ENCODE measurements at regions not wholly inside any gene's neighbourhood (a gene's known extent, or its start where the extent isn't known, plus 50 kb on each side); places are given as distances from the start of the nearest gene placed in this dataset.
"Not testable (repeated sequence)": the region's sequence is repeated elsewhere in the genome, so short reads cannot be mapped to it uniquely, and the experiment has no call there.

DNA sequence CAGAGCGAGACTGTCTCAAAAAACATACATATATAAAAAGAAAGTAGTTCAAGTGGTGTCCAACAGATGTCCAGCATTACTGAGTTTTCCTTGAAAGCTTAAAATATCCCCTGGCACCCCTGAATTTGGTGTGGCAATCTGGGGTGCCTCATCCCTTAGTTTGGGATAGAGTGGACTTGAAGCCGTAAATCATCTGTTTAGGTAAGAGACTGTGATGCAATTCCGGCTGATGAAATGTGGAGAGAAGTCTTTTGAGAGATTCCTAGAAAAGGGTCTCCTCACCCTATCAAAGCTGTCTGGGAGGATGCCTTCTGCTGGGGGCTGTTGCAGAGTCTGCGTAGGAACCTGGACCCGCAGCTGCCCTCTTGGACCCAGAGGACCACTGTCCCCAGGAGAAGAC, 408.0 kb downstream of the RPS24 start:
- Histone ChIP-seq H3K9me3 (no peaks in the 10 kb centered on the region), H3K27ac (no peak overlapping the region), H3K4me3 (no peak overlapping the region), H3K36me3 (no peaks in the 10 kb centered on the region), H3K27me3 (no peaks in the 10 kb centered on the region), H3K4me1 (ENCODE audit: insufficient read depth) (no peaks in the 10 kb centered on the region)
- WGBS, 3 donors = 92 to 97% (median 96%) methylated on average over 5 of the region's 5 CpGs
- DNase-seq = peak in 1 of 5 donors; percentile 7
- no peak for TF ChIP-seq POLR2A (IDR thresholded peaks at IDR 0.05)
- TF ChIP-seq, protein P1, sequence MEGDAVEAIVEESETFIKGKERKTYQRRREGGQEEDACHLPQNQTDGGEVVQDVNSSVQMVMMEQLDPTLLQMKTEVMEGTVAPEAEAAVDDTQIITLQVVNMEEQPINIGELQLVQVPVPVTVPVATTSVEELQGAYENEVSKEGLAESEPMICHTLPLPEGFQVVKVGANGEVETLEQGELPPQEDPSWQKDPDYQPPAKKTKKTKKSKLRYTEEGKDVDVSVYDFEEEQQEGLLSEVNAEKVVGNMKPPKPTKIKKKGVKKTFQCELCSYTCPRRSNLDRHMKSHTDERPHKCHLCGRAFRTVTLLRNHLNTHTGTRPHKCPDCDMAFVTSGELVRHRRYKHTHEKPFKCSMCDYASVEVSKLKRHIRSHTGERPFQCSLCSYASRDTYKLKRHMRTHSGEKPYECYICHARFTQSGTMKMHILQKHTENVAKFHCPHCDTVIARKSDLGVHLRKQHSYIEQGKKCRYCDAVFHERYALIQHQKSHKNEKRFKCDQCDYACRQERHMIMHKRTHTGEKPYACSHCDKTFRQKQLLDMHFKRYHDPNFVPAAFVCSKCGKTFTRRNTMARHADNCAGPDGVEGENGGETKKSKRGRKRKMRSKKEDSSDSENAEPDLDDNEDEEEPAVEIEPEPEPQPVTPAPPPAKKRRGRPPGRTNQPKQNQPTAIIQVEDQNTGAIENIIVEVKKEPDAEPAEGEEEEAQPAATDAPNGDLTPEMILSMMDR (IDR thresholded peaks at IDR 0.05) = no peak
- no peak for TF ChIP-seq EP300 (IDR thresholded peaks at IDR 0.05)
- intact Hi-C loops (cut with DNase I) = no loop called here

DNA sequence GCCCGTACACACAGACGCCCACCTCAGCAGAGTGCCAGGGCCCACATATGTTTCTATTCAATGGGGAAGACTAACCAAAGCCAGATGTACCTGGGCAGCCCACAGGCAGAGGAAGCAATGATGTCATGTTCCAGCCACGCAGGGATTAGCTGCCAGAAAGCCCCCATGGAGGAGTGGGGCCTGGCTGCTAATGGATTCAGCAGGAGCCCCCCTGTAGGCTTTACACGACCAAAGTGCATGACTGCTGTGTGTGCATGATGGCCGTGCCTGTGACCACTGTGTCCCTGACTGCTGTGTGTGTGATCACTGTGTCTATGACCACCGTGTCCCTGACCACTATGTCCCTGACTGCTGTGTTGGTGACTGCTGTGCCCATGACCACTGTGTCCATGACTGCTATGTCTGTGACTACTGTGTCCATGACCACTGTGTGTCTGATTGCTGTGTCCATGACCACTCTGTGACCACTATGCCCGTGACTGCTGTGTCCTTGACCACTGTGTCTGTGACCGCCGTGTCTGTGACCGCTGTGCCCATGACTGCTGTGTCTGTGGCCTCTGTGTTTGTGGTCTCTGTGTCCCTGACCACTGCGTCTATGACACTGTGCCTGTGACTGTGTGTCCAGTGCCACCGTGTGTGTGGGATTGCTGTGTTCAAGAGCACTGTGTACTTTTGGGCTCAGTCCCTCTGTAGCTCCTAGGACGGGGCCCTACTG, 409.3 kb downstream of the RPS24 start:
- no peaks in the 10 kb centered on the region for H3K27me3 ChIP-seq

DNA sequence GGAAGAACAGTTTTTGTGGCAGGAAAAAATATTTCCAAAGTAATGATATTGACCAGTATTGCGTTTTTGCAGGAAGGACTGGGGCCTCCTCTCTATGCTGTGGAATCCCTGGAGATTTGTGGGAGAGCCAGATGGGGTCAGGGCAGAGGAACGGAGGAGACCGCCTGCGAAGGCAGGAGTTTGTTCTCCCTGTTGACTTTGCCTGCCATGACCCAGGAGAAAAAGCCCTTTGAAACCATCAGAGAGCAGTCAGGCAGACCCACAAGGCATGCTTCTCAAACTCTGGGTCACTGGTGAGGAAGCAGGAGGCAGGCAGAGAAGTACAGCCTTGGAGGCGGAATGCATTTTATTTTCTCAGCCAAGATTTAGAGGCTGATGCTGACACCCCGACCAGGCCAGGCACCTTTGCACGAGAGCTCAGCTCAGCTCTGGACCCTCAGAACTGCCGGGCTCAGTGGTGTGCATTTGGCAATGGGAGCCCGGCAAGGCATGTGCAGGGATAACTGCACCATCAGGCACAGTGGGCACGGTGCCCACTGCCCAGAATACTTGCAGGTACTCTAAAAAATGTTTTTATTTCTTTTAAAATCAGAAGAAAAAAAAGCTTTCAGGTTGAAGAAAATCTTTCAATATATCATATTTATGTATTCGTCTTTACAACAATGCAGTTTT, 410.4 kb downstream of the RPS24 start:
- no peak overlapping the region for H3K4me3 ChIP-seq
- TF ChIP-seq, protein P1 (IDR thresholded peaks at IDR 0.05) = no peak
- no peak for TF ChIP-seq EP300 (IDR thresholded peaks at IDR 0.05)
- no peak for TF ChIP-seq POLR2A (IDR thresholded peaks at IDR 0.05)
- no peaks in the 10 kb centered on the region for H3K9me3 ChIP-seq
- no peaks in the 10 kb centered on the region for H3K27me3 ChIP-seq
- intact Hi-C loops (cut with DNase I) = no loop called here
- H3K4me1 ChIP-seq (ENCODE audit: insufficient read depth) = no peaks in the 10 kb centered on the region
- H3K36me3 ChIP-seq = no peaks in the 10 kb centered on the region
- WGBS, 3 donors = 67 to 75% (median 69%) methylated on average over 11 of the region's 11 CpGs
- no peak overlapping the region for H3K27ac ChIP-seq
- DNase-seq = peak in 1 of 5 donors; percentile 9

More for the DNA sequence above, 409.3 kb downstream of the RPS24 start:
- 82 to 85% (median 84%) methylated on average over 13 of the region's 13 CpGs for WGBS, 3 donors
- Histone ChIP-seq H3K27ac (no peak overlapping the region), H3K36me3 (no peaks in the 10 kb centered on the region), H3K4me1 (ENCODE audit: insufficient read depth) (no peaks in the 10 kb centered on the region), H3K9me3 (no peaks in the 10 kb centered on the region), H3K4me3 (no peak overlapping the region)
- peak in 1 of 5 donors; percentile 10 for DNase-seq
- TF ChIP-seq, protein P1 (IDR thresholded peaks at IDR 0.05) = no peak
- no peak for TF ChIP-seq EP300 (IDR thresholded peaks at IDR 0.05)
- TF ChIP-seq POLR2A (IDR thresholded peaks at IDR 0.05) = no peak
- intact Hi-C loops (cut with DNase I) = no loop called here

DNA sequence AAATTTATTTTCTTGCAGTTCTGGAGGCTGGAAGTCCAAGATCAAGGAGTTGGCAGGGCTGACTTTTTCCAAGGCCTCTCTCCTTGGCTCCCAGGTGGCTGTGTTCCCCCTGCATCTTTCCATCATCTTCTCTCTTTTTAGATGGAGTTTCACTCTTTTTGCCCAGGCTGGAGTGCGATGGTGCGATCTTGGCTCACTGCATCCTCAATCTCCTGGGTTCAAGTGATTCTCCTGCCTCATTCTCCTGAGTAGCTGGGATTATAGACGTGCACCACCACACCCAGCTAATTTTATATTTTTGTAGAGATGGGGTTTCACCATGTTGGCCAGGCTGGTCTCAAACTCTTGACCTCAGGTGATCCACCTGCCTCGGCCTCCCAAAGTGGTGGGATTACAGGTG, 411.1 kb downstream of the RPS24 start:
- H3K9me3 ChIP-seq; H3K4me1 ChIP-seq (ENCODE audit: insufficient read depth); H3K4me3 ChIP-seq; DNase-seq; intact Hi-C loops (cut with DNase I); H3K27me3 ChIP-seq; H3K27ac ChIP-seq; H3K36me3 ChIP-seq: not testable (repeated sequence)
- WGBS, 3 donors = 66 to 96% (median 84%) methylated on average over 4 of the region's 4 CpGs

DNA sequence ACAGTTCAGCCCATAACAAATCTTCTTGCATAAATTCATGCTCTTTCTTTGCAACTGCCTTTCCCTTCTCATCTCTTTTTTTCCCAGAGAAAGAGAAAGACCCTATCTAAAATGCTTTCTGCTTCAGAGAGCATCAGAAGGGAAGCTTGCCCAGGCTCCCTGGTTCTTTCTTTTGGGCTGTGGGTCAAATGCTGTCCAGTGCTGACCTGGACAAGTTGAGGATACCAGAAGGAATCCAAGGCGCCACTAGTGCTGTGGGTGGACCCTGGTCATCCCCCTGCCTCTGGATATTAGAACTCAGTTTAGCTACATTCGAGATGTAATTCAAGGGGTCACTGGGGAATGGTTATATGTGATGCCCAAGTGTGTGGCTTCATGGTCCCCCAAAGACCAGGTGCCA, 411.6 kb downstream of the RPS24 start:
- no peak for DNase-seq

More for the DNA sequence above, 411.6 kb downstream of the RPS24 start:
- TF ChIP-seq EP300 (IDR thresholded peaks at IDR 0.05) (no peak), POLR2A (IDR thresholded peaks at IDR 0.05) (no peak)
- TF ChIP-seq, protein P1 (IDR thresholded peaks at IDR 0.05) = no peak
- intact Hi-C loops (cut with DNase I) = no loop called here
- WGBS, 3 donors = 90 to 95% (median 93%) methylated on average over 2 of the region's 2 CpGs
- H3K9me3 ChIP-seq = no peaks in the 10 kb centered on the region
- no peaks in the 10 kb centered on the region for H3K36me3 ChIP-seq
- H3K4me1 ChIP-seq (ENCODE audit: insufficient read depth) = no peaks in the 10 kb centered on the region
- H3K4me3 ChIP-seq = no peak overlapping the region
- H3K27ac ChIP-seq = no peak overlapping the region
- no peaks in the 10 kb centered on the region for H3K27me3 ChIP-seq
